ENCODE measurements at regions not wholly inside any gene's neighbourhood (a gene's known extent, or its start where the extent isn't known, plus 50 kb on each side); places are given as distances from the start of the nearest gene placed in this dataset.

DNA sequence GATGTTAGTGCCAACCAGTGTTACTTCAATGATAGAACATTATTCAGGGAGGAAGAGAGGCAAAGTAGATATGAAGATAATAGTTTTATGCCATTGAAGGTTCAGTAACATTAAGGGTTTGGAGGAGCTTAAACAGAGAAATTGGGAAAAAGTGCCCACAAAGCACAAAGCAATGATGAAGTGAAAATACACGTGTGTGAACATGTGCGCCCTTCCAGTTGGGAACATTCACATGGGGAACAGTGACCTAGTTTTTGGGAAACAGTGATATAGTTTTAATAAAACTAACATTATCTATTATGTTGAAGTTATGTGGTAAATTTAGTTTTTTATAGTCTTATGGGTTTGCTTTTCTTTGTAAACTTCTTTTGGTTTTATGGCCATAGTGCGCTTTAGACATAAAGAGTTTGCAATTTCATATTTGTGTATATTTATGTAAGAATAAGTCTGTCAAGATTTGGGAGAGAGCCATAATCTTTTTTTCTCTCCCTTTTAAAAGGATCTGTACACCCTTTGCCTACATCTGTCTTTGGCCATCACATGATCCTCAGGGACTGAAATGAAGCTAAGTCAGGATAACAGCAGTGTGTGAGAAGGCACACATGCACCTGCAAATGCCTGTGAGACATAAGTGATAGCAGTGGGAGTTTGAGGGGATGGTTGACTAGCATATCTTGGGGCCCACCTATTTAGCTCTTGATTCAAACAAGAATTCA, 450.3 kb upstream of the THRB start:
- ChIA-PET POLR2A (no interaction called here), CTCF (no interaction called here)
- H3K27ac ChIP-seq (ENCODE audit: low read length), result no peak overlapping the region
- DNase-seq (ENCODE audit: low read depth, low spot score) (no peak), ATAC-seq (no peak)
- BruUV-seq (replicated peaks), result no TSS peak
- intact Hi-C loops (cut with micrococcal nuclease; ENCODE audit: unreplicated experiment) (no loop called here), in situ Hi-C loops (cut with HindIII; ENCODE audit: low pct_unique_long_range_greater_than_20kb, low sequenced_read_pairs) (no loop called here)
- no peaks in the 10 kb centered on the region for H3K4me1 ChIP-seq (ENCODE audit: control insufficient read depth, insufficient read depth, low read length)
- no peaks in the 10 kb centered on the region for H3K9me3 ChIP-seq (ENCODE audit: control insufficient read depth, insufficient read depth, low read depth, low read length)
- H3K36me3 ChIP-seq (ENCODE audit: control insufficient read depth, insufficient read depth, low read length), result no peaks in the 10 kb centered on the region
- H3K27me3 ChIP-seq (ENCODE audit: control insufficient read depth, insufficient read depth, low read length), result no peaks in the 10 kb centered on the region
- no peak overlapping the region for H3K4me3 ChIP-seq (ENCODE audit: low read depth in 2 of 2, low read length in 2 of 2)
- TF ChIP-seq, protein P1, sequence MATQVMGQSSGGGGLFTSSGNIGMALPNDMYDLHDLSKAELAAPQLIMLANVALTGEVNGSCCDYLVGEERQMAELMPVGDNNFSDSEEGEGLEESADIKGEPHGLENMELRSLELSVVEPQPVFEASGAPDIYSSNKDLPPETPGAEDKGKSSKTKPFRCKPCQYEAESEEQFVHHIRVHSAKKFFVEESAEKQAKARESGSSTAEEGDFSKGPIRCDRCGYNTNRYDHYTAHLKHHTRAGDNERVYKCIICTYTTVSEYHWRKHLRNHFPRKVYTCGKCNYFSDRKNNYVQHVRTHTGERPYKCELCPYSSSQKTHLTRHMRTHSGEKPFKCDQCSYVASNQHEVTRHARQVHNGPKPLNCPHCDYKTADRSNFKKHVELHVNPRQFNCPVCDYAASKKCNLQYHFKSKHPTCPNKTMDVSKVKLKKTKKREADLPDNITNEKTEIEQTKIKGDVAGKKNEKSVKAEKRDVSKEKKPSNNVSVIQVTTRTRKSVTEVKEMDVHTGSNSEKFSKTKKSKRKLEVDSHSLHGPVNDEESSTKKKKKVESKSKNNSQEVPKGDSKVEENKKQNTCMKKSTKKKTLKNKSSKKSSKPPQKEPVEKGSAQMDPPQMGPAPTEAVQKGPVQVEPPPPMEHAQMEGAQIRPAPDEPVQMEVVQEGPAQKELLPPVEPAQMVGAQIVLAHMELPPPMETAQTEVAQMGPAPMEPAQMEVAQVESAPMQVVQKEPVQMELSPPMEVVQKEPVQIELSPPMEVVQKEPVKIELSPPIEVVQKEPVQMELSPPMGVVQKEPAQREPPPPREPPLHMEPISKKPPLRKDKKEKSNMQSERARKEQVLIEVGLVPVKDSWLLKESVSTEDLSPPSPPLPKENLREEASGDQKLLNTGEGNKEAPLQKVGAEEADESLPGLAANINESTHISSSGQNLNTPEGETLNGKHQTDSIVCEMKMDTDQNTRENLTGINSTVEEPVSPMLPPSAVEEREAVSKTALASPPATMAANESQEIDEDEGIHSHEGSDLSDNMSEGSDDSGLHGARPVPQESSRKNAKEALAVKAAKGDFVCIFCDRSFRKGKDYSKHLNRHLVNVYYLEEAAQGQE (IDR thresholded peaks at IDR 0.05; ENCODE audit: insufficient read depth in 1 of 2, low read depth in 2 of 2, low read length in 1 of 2), result no peak
- TF ChIP-seq, protein P2, sequence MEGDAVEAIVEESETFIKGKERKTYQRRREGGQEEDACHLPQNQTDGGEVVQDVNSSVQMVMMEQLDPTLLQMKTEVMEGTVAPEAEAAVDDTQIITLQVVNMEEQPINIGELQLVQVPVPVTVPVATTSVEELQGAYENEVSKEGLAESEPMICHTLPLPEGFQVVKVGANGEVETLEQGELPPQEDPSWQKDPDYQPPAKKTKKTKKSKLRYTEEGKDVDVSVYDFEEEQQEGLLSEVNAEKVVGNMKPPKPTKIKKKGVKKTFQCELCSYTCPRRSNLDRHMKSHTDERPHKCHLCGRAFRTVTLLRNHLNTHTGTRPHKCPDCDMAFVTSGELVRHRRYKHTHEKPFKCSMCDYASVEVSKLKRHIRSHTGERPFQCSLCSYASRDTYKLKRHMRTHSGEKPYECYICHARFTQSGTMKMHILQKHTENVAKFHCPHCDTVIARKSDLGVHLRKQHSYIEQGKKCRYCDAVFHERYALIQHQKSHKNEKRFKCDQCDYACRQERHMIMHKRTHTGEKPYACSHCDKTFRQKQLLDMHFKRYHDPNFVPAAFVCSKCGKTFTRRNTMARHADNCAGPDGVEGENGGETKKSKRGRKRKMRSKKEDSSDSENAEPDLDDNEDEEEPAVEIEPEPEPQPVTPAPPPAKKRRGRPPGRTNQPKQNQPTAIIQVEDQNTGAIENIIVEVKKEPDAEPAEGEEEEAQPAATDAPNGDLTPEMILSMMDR (IDR thresholded peaks at IDR 0.05), result no peak
- no peak for TF ChIP-seq TCF7L2 (IDR thresholded peaks at IDR 0.05; ENCODE audit: low read depth, low read length)
- no peak for TF ChIP-seq POLR2AphosphoS5 (IDR thresholded peaks at IDR 0.05; ENCODE audit: low read depth, low read length)
- TF ChIP-seq SIN3A (IDR thresholded peaks at IDR 0.05; ENCODE audit: borderline replicate concordance, insufficient read depth, low read depth, low read length), result no peak

DNA sequence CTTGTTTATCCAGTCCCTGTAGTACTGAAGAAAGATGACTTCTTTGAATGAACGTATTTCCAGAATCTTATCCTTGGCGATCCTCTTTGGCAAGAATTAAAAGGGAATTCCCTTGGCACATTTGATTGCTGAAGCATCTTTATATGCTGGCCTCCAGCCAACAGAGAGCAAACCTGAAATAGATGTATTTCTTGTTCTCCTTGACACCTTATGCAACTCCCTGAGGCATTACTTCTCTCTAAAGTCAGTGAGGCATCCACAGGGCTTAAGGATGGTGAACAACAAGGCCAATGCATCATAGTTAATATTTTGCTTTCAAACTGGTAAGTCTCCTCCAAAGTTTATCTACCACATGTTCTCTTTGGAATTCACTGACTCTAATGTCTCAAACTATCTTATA, 450.9 kb upstream of the THRB start:
- no TSS peak for BruUV-seq (replicated peaks)
- no peak overlapping the region for H3K4me3 ChIP-seq (ENCODE audit: low read depth in 2 of 2, low read length in 2 of 2)
- CTCF ChIA-PET, result no interaction called here
- intact Hi-C loops (cut with micrococcal nuclease; ENCODE audit: unreplicated experiment), result no loop called here
- no peak for DNase-seq (ENCODE audit: low read depth, low spot score)
- ATAC-seq, result no peak
- no peaks in the 10 kb centered on the region for H3K27me3 ChIP-seq (ENCODE audit: control insufficient read depth, insufficient read depth, low read length)
- H3K27ac ChIP-seq (ENCODE audit: low read length), result no peak overlapping the region
- no peak for TF ChIP-seq POLR2AphosphoS5 (IDR thresholded peaks at IDR 0.05; ENCODE audit: low read depth, low read length)
- no peak for TF ChIP-seq SIN3A (IDR thresholded peaks at IDR 0.05; ENCODE audit: borderline replicate concordance, insufficient read depth, low read depth, low read length)
- TF ChIP-seq TCF7L2 (IDR thresholded peaks at IDR 0.05; ENCODE audit: low read depth, low read length), result no peak
- TF ChIP-seq, protein P1 (IDR thresholded peaks at IDR 0.05; ENCODE audit: insufficient read depth in 1 of 2, low read depth in 2 of 2, low read length in 1 of 2), result no peak
- TF ChIP-seq, protein P2 (IDR thresholded peaks at IDR 0.05), result no peak
- POLR2A ChIA-PET, result no interaction called here
- no peaks in the 10 kb centered on the region for H3K36me3 ChIP-seq (ENCODE audit: control insufficient read depth, insufficient read depth, low read length)
- no peaks in the 10 kb centered on the region for H3K9me3 ChIP-seq (ENCODE audit: control insufficient read depth, insufficient read depth, low read depth, low read length)
- in situ Hi-C loops (cut with HindIII; ENCODE audit: low pct_unique_long_range_greater_than_20kb, low sequenced_read_pairs), result no loop called here
- no peaks in the 10 kb centered on the region for H3K4me1 ChIP-seq (ENCODE audit: control insufficient read depth, insufficient read depth, low read length)
